ENCODE measurements at regions not wholly inside any gene's neighbourhood (a gene's known extent, or its start where the extent isn't known, plus 50 kb on each side); places are given as distances from the start of the nearest gene placed in this dataset.

GRCh38 chr1:182325339-182325738 lies 66.3 kb downstream of the GLUL start:
- TF ChIP-seq EZH2 (IDR thresholded peaks at IDR 0.05; ENCODE audit: low read length): no peak
- no peak for TF ChIP-seq CTCF (optimal IDR thresholded peaks at IDR 0.05 in 1 of 3, IDR thresholded peaks at IDR 0.05 in 1 of 3, conservative IDR thresholded peaks at IDR 0.05 in 1 of 3; ENCODE audit: extremely low read depth in 1 of 3, insufficient read depth in 2 of 3, low read length in 3 of 3)

Measured in keratinocyte (primary cell).